Skin epidermis (tissue), 12 donors: ENCODE measurements at regions not wholly inside any gene's neighbourhood (a gene's known extent, or its start where the extent isn't known, plus 50 kb on each side); places are given as distances from the start of the nearest gene placed in this dataset.
"Not testable (repeated sequence)": the region's sequence is repeated elsewhere in the genome, so short reads cannot be mapped to it uniquely, and the experiment has no call there.

Source experiments
- H3K27ac ChIP-seq, 21 experiments: fragments of 200-600 bp; sonication (generic) in 11 of 21; one replicate each; pipeline ENCODE4 v1.5.0; 2020; ENCODE audit warnings: mild to moderate bottlenecking in 3 of 21, inconsistent platforms in 2 of 21, moderate library complexity in 2 of 21
- H3K4me3 ChIP-seq, 7 experiments: fragments of 200-600 bp; sonication (generic) in 2 of 7; one replicate each; pipeline ENCODE4 v1.5.0; 2020; ENCODE audit warnings: inconsistent platforms in 2 of 7, mild to moderate bottlenecking in 2 of 7, moderate library complexity in 1 of 7

- Histone ChIP-seq H3K4me3 (peak overlapping the region in 6 of 7 experiments; percentile 0 to 35 (median 27)), H3K27ac (peak overlapping the region in 3 of 21 experiments; percentile 14 to 65 (median 52))
These were observed 677.5 kb upstream of the DEFB115 start for GRCh38 chr20:30579824-30580438.

DNA sequence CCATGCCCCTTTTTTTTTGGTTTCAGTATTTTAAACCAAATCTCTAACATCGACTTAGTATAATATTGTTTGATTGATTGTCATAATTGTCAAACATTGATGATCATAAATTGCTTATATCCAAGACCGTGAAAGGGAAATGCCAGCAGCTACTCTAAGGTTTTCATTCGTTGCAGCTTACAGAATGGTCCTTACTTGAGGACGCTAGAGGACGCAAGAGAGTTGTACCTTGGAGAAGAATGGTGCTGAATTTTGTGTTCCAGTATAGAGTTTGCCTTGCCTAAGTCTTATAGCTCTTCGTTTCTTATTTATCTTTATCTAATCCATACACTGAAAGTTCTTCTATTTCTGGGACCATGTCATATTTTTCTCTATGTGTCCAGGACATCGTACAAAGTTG is 675.6 kb upstream of the DEFB115 start:
- not testable (repeated sequence) for H3K4me3 ChIP-seq, H3K27ac ChIP-seq

DNA sequence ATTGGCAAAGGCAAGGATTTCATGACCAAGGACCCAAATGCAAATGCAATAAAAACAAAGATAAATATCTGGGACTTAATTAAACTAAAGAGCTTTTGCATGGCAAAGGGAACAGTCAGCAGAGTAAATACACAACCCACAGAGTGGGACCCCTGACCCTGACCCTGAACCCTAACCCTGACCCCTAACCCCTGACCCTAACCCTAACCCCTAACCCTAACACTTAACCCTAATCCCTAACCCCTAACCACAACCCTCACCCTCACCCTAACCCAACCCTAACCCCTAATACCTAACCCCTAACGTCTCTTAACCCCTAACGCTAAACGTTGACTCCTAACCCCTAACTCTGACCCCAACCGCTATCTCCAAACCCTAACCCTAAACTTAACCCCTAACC is 673.1 kb upstream of the DEFB115 start:
- H3K27ac ChIP-seq, H3K4me3 ChIP-seq: not testable (repeated sequence)

DNA sequence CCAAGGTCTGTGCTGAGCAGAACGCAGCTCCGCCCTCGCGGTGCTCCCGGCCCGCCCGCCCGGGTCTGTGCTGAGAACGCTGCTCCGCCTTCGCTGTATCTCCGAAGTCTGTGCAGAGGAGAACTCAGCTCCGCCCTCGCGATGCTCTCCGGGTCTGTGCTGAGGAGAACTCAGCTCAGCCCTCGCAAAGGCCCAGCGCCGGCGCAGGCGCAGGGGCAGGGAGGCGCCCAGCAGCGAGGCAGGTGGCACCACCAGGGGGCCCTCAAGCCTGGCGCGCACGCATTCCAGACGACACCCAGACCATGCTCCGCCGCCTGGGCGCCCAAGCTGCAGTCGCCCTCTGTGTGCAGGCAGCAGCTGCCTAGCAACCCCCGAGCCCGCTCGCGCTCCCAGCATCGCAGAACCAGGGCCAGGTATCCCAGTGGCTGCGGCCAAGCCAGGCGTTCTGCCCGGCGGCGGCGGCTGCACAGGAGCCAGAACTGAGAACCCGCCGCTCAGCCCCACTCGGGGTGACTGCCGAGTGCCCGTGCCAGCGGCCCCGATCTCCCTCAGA is 672.1 kb upstream of the DEFB115 start:
- peak overlapping the region in 6 of 7 experiments; percentile 14 to 46 (median 26) for H3K4me3 ChIP-seq
- not testable (repeated sequence) for H3K27ac ChIP-seq

DNA sequence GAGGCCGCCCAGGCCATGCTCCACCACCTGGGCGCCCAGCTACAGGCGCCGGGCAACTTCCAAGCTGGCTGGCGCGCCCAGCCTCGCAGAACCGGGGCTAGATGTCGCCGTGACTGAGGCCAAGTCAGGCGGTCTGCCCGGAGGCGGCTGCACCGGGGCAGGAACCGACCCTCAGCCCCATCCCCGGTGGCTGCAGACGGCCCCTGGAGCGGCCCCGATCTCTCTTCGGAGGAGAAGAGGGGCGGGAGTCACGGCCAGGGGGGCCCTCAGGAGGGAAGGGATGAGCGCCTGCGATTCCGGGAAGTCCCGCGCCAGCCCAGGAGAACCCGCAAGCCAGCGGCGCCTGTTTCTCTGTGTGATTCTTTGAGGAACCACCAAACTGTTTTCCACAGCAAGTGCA is 671.3 kb upstream of the DEFB115 start:
- peak overlapping the region in 1 of 21 experiments; percentile 41 for H3K27ac ChIP-seq
- H3K4me3 ChIP-seq, result peak overlapping the region in 1 of 7 experiments; percentile 46

DNA sequence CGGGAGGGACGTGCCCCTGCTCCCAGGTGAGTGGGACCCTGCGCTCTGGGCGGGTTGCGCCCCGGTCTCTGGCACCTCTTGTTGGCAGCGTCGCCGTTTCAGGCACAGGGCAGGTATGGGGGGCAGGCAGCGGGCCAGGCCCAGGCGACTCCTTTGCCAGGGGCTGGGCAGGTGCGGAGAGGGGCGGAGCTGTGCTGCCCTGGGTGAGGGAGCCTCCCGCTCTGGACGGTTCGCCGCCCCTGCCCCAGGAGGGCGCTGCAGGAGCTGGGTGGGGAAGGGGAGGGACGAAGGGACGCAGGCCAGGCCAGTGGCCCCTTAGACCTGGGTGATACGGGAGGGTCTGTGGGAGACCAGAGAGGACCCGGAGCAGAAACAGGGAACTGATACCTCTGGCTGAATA is 663.9 kb upstream of the DEFB115 start:
- H3K4me3 ChIP-seq, result no peak overlapping the region
- no peak overlapping the region for H3K27ac ChIP-seq

DNA sequence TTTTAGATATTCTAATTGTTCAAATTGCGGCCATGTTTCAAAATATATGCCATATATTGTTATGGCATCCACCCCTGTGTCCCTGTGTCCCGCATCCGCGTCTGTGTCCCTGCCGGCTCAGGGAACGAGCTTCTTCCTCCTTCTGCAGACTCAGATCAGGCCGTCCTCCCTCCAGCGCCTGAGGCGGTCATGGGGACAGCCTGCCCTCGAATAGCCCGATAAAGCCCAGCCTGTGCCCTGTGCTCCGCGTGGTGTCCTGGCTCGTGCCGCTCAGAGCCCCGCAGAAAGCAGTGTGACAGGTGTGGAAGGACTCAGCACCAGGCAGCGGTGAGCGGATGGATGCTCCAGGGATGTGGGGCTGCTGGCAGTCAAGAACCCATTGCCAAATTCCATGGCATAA is 663.4 kb upstream of the DEFB115 start:
- Histone ChIP-seq H3K27ac (no peak overlapping the region), H3K4me3 (no peak overlapping the region)

DNA sequence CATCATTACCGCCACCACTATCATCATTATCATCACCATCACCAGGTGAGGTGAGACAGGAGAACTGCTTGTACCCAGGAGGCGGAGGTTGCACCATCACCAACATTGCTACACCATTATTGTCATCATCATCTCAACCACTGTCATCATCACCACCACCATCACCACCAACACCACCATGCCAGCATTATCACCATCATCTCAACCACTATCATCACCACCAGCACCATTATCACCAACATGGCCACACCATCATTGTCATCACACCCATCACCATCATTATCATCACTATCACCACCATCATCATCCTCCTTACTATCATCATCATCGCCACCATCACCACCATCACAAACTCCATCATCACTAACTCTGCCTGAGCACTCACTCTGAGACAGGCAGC is 661.8 kb upstream of the DEFB115 start:
- Histone ChIP-seq H3K27ac (no peak overlapping the region), H3K4me3 (no peak overlapping the region)

DNA sequence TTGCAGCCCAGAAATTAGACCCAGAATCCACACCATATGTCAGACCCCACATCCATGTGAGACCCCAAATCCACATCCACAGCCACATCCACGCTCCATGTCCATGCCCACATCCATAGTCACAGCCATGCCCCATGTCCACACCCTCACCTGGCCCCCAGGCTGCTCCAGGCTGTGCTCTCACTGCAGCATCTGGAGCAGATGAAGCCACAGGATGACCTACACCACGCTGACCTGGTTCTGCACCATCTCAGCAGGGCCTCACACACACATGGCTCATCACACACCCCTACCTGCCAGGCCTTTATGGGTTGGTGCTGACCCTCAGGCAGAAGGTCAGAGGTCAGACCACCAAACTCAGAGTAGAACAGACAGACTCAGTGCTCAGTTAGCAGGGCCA is 660.0 kb upstream of the DEFB115 start:
- not testable (repeated sequence) for H3K4me3 ChIP-seq, H3K27ac ChIP-seq

DNA sequence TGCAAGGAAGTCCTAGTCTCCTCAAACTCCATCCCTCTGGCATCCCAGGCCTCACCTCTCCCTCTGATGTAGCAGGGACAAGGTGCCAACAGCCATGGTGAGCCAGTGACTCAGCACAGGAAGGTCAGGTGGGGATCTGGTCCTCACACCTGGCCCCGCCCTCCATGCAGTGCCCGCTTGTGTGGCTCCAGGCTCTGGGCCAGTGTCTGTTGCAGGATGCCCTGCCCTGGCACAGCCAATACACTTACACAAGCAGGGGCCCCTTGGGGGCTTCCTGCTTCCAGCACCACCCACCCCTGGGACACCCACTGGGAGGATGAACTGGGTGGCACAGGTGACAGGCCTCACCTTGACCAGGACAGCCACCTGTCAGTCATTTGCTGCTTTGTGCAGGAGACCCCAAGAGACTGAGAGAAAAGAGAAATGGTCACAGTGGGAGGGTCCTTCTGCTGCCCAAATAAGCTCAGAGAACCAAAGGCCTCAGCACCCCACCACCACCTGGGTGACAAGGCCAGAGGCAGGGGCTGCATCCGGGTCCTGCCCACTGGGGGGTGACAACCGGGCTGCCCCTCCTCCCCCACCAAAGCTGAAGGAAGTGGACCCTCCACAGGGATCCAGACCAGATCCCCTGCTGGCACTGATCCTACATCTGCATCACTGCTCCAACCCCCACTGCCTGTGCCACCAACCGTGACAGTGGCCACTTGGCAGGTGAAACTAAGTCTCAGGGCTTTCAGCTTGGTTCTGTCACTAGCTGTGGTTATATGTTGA is 658.8 kb upstream of the DEFB115 start:
- Histone ChIP-seq H3K4me3 (no peak overlapping the region), H3K27ac (no peak overlapping the region)

- no peak overlapping the region for H3K4me3 ChIP-seq
- no peak overlapping the region for H3K27ac ChIP-seq
These were observed 657.5 kb upstream of the DEFB115 start for GRCh38 chr20:30599990-30600389.

DNA sequence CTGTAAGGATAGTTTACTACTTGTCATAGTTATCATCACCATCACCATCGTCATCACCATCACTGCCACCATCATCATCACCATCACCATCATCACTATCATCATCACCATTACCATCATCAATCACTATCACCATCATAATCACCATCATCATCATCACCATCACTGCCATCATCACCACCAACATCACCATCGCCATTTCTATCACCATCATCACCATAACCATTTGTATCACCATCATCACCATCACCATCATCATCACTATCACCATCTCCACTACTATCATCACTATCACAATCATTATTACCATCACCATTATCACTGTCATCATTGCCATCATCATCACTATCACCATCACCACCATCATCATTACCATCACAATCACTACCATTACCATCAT is 655.5 kb upstream of the DEFB115 start:
- H3K27ac ChIP-seq, result no peak overlapping the region
- no peak overlapping the region for H3K4me3 ChIP-seq

DNA sequence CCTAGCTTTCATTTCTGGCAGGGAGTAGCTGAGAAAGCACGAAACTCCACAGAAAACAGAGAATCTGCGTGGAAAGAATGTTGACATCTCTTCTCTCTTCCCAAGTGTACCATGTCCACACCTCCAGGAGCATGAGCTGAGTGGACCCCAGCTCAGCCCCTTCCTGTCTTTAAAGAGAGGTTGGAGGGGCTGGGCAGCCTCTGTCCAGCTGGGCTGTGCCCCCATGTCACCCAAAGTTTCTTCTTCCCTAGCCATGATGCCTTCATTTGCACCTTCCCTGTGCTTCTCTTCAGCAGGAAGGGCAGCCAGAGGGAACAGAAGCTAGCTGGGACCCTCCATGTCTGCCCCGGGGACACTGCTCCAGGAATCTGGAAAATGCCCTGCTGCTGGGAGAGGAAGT is 655.0 kb upstream of the DEFB115 start:
- no peak overlapping the region for H3K4me3 ChIP-seq
- no peak overlapping the region for H3K27ac ChIP-seq

- Histone ChIP-seq H3K27ac (no peak overlapping the region), H3K4me3 (no peak overlapping the region)
These were observed 650.5 kb upstream of the DEFB115 start for GRCh38 chr20:30606990-30607389.

- peak overlapping the region in 1 of 21 experiments; percentile 34 for H3K27ac ChIP-seq
- no peak overlapping the region for H3K4me3 ChIP-seq
These were observed 647.3 kb upstream of the DEFB115 start for GRCh38 chr20:30610029-30610693.

- Histone ChIP-seq H3K4me3 (no peak overlapping the region), H3K27ac (peak overlapping the region in 1 of 21 experiments; percentile 34)
These were observed 646.7 kb upstream of the DEFB115 start for GRCh38 chr20:30610751-30611150.

DNA sequence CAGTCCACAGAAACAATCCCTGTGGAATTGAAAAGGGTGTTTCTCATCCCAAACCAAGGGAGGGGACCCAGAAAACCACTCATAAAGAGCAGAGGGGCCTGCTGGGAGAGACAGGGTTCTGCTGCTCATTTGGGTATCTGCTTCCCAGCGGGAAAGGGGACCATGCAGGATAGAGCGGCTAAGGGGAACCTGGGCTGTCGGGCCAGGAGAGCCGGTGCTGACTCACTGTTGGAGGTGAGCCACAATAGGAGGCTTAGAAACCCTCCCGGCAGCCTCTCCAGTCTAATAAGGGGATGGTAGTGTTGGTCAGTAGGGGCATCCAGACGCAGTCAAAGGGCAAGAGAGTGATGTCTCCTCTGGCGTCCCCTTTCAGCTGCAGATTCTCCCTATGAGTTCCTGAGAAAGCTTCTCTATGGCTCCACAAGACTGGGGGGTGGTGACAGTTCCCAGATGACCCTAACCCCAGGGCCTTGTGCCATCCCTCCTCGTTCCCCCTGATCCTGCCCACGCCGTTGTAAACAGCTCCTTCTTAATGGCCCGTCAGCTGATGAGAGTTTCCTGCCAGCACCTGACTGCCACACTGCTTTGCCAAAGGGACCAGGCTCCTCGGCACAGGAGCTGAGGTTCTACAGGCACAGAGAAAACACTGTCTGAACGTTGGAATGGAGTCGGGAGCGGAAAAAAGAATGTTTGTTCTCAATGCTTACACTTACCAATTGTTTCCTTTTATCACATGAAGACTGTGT is 646.1 kb upstream of the DEFB115 start:
- no peak overlapping the region for H3K4me3 ChIP-seq
- H3K27ac ChIP-seq, result peak overlapping the region in 1 of 21 experiments; percentile 9

DNA sequence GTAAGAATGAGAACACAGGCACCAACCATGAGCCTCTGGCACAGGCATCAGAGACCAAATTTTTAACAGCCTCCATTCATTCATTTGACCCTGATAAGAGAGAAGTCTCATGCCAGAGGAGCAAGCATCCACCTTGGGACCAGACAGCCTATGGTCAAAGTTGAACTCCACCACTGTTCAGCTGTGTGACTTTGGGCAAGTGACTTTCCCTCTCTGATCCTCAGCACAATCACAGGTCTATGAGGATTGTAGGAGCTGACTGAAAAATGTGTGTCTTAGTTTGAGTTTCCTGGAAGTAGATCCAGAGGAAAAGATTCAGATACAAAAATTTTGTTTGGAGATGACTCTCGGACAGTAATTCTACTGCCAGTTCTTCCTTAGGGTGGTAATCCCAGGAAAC is 645.1 kb upstream of the DEFB115 start:
- H3K27ac ChIP-seq, result no peak overlapping the region
- no peak overlapping the region for H3K4me3 ChIP-seq

DNA sequence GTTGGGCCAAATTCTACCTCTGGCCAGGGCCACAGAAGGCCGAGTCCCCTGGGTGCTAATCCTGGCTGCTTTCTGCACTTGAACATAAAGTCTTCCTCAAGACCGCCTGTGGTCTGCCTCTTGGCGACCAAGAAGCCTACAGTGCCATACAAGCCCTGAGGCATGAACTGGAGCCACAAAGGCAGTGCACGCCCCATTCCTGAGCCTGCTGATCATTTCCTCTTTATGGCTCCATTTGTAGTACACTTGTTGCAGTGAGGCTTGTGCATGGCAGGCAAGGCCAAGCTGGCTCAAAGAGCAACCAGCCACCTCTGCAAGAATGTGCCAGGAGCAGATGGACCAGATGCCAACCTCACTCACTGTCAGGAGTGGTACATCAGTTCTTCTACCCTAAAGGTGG is 636.1 kb upstream of the DEFB115 start:
- H3K4me3 ChIP-seq, H3K27ac ChIP-seq: not testable (repeated sequence)

GRCh38 chr20:30624310-30624709 is 633.2 kb upstream of the DEFB115 start:
- not testable (repeated sequence) for H3K4me3 ChIP-seq

More at GRCh38 chr20:30624310-30624709, 633.2 kb upstream of the DEFB115 start:
- not testable (repeated sequence) for H3K27ac ChIP-seq
